ENCODE measurements at regions not wholly inside any gene's neighbourhood (a gene's known extent, or its start where the extent isn't known, plus 50 kb on each side); places are given as distances from the start of the nearest gene placed in this dataset.

GRCh38 chr14:26200687-26201086 lies 397.1 kb downstream of the NOVA1 start:
- no peak for DNase-seq

- no peak for DNase-seq
These were observed 398.1 kb downstream of the NOVA1 start for GRCh38 chr14:26199590-26200370.

- no peak for DNase-seq
These were observed 398.7 kb downstream of the NOVA1 start for GRCh38 chr14:26199096-26199495.

- no peak for DNase-seq
These were observed 403.0 kb downstream of the NOVA1 start for GRCh38 chr14:26194816-26195215.

DNA sequence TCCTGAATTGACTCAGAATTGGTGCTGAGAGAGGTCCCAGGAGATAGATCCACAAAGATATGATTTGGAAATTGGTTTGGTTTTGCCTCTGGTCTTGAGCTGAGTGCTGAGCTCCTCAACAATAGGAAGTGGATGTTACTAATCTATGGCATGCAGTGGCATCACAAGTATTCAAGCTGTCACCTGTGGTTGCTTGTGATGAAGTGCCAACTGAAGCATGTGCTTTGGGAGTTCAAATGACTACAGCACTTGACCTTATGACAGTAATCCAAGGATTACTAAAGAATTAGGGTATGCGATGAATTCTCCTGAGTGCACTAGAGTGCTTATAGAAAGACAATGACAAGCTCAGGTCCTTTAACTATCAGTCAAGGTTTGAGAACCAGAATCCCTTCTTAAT lies 406.2 kb downstream of the NOVA1 start:
- DNase-seq: no peak

DNA sequence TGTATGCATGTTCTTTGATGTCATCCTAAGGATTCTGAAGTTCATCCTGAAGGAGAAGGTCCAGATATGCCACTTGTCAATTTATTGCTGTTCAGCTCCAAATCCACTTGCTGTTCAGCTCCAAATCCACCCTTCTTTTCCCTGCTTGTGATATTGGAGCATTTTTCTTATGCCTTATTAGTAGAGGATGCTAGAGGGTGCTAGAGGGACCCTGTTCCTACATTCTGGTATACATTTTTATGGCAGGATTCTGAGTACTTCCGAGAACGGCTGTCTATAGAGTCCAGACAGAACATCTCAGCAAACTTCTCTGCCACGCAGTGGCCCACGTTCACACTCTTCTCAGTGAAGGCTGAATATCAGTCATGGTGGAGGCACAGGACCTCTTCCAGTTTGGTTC lies 406.7 kb downstream of the NOVA1 start:
- DNase-seq: no peak

GRCh38 chr14:26190646-26191045 lies 407.2 kb downstream of the NOVA1 start:
- DNase-seq: no peak

- DNase-seq: no peak
These were observed 409.7 kb downstream of the NOVA1 start for GRCh38 chr14:26187996-26188620.

GRCh38 chr14:26180221-26180620 lies 417.6 kb downstream of the NOVA1 start:
- no peak for DNase-seq

DNA sequence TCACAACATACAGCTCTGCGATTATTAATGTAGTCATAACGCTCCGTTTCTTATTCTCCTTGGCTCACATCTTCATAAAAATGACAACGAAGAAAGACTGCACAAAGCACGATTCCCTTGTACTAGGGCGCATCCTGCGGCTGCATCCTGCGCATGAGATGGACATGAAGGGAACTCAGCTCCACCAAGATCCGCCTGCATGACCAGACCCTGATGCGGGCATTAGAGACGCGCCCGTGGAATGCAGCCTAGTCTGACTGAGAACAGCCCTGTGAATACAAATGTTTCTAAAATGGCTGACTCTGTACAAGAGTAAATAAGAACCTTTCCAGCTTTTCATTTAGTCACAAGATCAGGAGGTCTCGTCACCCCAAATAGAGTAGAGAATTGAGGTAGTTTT lies 422.2 kb downstream of the NOVA1 start:
- DNase-seq: no peak

GRCh38 chr14:26174395-26174794 lies 423.4 kb downstream of the NOVA1 start:
- no peak for DNase-seq

GRCh38 chr14:26173581-26174110 lies 424.2 kb downstream of the NOVA1 start:
- DNase-seq: no peak

- DNase-seq: no peak
These were observed 425.4 kb downstream of the NOVA1 start for GRCh38 chr14:26172396-26172795.

- DNase-seq: no peak
These were observed 426.9 kb downstream of the NOVA1 start for GRCh38 chr14:26170885-26171284.

- DNase-seq: no peak
These were observed 434.1 kb downstream of the NOVA1 start for GRCh38 chr14:26163761-26164160.

DNA sequence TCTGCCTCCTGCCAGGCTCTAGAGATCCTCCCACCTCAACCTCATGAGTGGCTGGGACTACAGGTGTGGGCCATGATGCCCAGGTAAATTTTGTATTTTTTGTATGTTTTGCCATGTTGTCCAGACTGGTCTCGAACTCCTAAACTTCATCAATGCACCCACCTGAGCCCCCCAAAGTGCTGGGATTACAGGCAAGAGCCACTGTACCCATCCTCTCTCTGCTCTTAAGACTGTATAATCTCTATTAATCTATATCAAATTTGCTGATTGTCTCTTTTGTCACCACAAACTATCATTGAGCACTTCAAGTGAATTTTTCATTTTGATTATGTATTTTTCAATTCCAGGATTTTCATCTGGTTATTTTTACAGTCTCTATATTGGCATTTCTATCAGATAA lies 440.3 kb downstream of the NOVA1 start:
- DNase-seq: no peak

GRCh38 chr14:26143057-26143456 lies 454.8 kb downstream of the NOVA1 start:
- no peak for DNase-seq

DNA sequence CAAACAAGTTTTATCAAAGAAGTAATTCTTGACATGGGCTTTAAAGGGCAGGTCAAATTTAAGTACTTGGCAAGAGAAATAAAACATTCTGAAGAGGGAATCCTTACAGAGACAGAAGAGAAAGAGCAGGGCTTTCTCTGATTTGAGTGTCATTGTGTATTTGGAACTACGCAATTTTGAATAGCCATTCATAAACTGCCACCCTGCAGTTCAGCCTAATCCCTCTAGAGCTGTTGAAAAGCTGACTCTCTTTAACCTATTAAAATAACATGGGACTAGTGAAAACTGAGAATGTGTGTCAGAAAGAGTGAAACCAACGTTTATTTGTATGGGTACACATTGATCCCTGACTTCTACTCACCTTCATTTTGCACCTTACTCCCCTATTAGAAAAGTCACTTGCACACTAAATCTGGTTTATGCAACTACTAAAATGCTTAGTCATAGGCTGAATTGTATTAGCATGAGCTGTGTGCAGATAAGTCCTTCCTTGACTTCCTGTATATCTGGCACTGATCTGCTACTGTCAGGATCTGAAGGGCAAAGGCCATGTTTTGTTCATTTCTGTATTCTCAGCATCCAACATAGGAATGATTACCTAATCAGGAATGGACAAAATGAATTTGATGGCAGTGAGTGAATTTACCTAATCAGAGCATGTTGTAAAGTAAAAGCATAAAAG lies 458.9 kb downstream of the NOVA1 start:
- DNase-seq: no peak

DNA sequence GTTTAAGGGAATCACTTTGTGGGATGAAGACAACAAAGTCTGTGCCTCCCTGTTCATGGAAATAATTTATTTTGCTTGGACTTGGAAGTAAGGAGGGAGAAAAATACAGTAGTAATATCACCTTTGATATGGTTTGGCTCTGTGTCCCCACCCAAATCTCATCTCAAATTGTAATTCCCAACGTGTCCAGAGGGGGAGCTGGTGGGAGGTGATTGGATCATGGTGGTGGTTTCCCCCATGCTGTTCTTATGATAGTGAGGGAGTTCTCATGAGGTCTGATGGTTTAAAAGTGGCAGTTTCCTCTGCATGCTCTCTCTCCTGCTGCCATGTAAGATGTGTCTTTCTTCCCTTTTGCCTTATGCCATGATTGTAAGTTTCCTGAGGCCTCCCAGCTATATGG lies 460.7 kb downstream of the NOVA1 start:
- no peak for DNase-seq

DNA sequence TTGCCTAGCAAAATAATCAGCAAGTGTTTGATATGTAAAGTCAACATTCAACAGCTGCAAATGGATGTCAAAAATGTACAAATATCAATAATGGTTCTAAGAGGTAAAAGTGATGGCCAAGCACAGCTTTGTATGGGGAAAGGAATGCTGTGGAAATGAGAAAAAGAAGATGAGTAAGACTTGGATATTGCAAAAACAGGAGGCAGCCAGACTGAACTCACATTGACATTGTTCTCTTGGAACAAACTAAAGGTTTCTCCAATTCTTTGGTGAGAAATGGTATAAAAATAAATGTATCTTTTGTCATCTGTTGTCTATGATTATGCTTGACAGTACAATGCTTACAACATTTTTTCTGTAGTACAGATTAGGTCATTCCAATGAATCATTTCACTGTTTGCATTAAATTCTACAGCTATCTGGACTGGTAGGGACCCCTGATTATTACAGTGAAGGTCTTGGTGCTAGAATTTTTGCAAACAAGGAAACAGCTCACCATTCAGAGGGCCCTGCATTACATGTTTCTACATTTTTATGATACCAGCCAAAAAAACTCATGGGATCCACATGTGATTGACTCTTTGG lies 465.7 kb downstream of the NOVA1 start:
- DNase-seq: peak; percentile 3

DNA sequence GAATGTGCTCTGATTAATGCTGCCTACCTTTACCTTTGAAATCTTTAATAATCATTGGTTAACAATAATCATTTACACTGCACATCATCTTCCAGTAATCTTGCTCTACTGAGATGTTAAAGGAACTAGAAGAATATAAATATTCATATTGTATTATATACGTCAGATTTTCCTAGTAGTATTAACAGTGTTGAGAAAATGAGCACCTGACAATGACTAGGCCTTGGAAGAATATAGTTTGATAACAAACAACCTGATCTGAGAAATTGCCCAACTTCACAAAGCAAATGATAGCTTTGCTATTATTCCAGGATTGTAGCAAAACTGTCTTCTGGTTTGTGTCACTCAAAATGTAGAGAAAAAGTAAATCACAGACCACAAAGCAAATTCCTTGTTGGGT lies 467.1 kb downstream of the NOVA1 start:
- DNase-seq: no peak

DNA sequence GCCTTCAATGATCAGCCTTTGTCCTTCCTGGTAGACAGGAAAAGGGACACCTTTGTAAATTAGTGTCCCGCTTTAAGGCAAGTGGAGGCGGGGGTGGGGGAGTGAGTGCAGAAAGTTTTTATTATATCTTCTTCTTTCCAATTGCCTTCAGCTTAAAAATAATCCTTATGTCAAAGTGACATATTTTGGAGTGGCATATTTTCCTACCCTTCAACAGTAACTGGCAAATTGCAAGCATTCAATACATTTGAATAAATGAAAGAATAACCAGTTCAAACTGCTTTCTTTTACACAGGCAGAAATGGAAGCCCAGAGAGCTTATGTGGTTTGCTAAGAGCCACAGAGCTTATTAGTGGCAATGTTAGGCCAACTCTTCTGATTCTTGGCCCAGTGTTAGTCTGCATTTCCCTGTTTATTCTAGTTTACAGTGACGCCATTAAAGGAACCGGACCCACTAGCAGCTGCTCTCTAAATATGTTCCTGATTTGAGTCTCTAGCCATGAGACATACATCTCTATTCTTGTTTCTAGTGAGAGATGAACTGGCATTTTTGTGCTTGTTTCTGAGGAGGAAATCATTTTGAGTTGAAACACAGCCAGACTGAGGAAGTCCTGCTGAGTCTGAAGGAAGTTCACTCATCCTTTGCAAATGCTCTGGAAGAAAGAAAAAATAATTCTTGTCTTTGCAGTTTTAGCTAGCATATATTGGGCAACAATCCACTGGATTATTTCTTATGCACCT lies 468.7 kb downstream of the NOVA1 start:
- DNase-seq: peak; percentile 27
